ENCODE measurements at regions not wholly inside any gene's neighbourhood (a gene's known extent, or its start where the extent isn't known, plus 50 kb on each side); places are given as distances from the start of the nearest gene placed in this dataset.

GRCh38 chr2:65636813-65637483, 204.5 kb upstream of the SPRED2 start:
- H3K36me3 ChIP-seq (replicated peaks in 1 of 2; ENCODE audit: insufficient read depth in 1 of 2, low read depth in 2 of 2) = no peaks in the 10 kb centered on the region
- no peaks in the 10 kb centered on the region for H3K9me3 ChIP-seq
- H3K27ac ChIP-seq = no peak overlapping the region
- TF ChIP-seq, protein P1, sequence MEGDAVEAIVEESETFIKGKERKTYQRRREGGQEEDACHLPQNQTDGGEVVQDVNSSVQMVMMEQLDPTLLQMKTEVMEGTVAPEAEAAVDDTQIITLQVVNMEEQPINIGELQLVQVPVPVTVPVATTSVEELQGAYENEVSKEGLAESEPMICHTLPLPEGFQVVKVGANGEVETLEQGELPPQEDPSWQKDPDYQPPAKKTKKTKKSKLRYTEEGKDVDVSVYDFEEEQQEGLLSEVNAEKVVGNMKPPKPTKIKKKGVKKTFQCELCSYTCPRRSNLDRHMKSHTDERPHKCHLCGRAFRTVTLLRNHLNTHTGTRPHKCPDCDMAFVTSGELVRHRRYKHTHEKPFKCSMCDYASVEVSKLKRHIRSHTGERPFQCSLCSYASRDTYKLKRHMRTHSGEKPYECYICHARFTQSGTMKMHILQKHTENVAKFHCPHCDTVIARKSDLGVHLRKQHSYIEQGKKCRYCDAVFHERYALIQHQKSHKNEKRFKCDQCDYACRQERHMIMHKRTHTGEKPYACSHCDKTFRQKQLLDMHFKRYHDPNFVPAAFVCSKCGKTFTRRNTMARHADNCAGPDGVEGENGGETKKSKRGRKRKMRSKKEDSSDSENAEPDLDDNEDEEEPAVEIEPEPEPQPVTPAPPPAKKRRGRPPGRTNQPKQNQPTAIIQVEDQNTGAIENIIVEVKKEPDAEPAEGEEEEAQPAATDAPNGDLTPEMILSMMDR (IDR thresholded peaks at IDR 0.05) = no peak
- TF ChIP-seq POLR2A (IDR thresholded peaks at IDR 0.05) = no peak
- H3K4me3 ChIP-seq = no peak overlapping the region
- ATAC-seq (no peak), DNase-seq (no peak)
- intact Hi-C loops (cut with DNase I) = no loop called here
- no peaks in the 10 kb centered on the region for H3K4me1 ChIP-seq
- 60 to 63% methylated on average over 7 of the region's 7 CpGs for WGBS, 2 donors
- H3K27me3 ChIP-seq = no peaks in the 10 kb centered on the region

GRCh38 chr2:65636024-65636423, 203.6 kb upstream of the SPRED2 start:
- Histone ChIP-seq H3K27me3 (no peaks in the 10 kb centered on the region), H3K9me3 (no peaks in the 10 kb centered on the region), H3K27ac (no peak overlapping the region), H3K4me3 (no peak overlapping the region), H3K36me3 (replicated peaks in 1 of 2; ENCODE audit: insufficient read depth in 1 of 2, low read depth in 2 of 2) (no peaks in the 10 kb centered on the region), H3K4me1 (no peaks in the 10 kb centered on the region)
- intact Hi-C loops (cut with DNase I) = no loop called here
- TF ChIP-seq POLR2A (IDR thresholded peaks at IDR 0.05) = no peak
- TF ChIP-seq, protein P1 (IDR thresholded peaks at IDR 0.05) = no peak
- DNase-seq = no peak
- no peak for ATAC-seq
- WGBS, 2 donors = 48 to 56% methylated on average over 2 of the region's 2 CpGs

DNA sequence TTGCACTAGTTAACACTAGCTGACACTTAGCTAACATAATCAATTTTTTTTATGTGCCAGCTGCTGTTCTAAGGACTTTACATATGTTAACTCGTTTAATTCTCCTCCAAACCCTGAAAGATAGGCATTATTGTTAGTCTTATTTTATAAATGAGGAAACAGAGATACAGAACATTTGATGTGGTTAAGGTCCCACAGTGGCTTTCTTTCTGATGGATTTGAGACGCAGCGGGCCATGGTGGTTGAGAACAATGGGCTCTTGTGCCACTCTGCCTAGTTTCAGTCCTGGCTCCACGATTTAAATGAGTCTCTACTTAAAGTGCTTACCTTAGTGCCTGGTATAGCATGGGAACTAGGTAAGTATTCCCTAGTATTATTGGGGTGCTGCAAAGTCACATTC, 201.9 kb upstream of the SPRED2 start:
- TF ChIP-seq, protein P1 (IDR thresholded peaks at IDR 0.05) = no peak
- TF ChIP-seq POLR2A (IDR thresholded peaks at IDR 0.05) = no peak
- ATAC-seq = no peak
- no peaks in the 10 kb centered on the region for H3K27me3 ChIP-seq
- H3K9me3 ChIP-seq = no peaks in the 10 kb centered on the region
- H3K4me3 ChIP-seq = no peak overlapping the region
- H3K4me1 ChIP-seq = no peaks in the 10 kb centered on the region
- 50 to 56% methylated on average over 4 of the region's 4 CpGs for WGBS, 2 donors
- intact Hi-C loops (cut with DNase I) = no loop called here
- H3K36me3 ChIP-seq (replicated peaks in 1 of 2; ENCODE audit: insufficient read depth in 1 of 2, low read depth in 2 of 2) = no peaks in the 10 kb centered on the region
- H3K27ac ChIP-seq = no peak overlapping the region
- no peak for DNase-seq

DNA sequence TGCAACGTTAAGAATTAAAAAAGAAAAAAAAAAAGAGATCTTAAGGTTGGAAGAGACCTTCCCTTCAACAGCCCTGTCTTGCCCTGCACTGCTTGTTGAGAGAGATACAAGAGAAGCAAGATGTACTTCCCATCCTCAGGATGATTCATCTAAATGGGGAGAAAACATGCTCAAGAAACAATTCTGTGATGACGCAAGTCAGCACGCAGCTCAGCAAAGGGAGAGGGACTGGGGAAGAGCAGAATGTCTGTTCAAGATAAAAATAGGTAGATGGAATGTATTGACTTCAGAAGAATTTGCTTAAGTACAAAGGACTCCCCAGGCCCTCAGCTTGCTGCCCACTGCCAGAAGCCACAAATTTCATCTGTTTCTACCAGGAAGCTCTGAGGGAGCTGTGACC, 198.2 kb upstream of the SPRED2 start:
- Histone ChIP-seq H3K4me3 (no peak overlapping the region), H3K27ac (no peak overlapping the region), H3K4me1 (no peaks in the 10 kb centered on the region), H3K36me3 (replicated peaks in 1 of 2; ENCODE audit: insufficient read depth in 1 of 2, low read depth in 2 of 2) (no peaks in the 10 kb centered on the region), H3K9me3 (no peaks in the 10 kb centered on the region), H3K27me3 (no peaks in the 10 kb centered on the region)
- no peak for TF ChIP-seq POLR2A (IDR thresholded peaks at IDR 0.05)
- intact Hi-C loops (cut with DNase I) = no loop called here
- ATAC-seq (no peak), DNase-seq (peak in 1 of 4 donors; percentile 13)
- 63 to 65% methylated on average over 3 of the region's 3 CpGs for WGBS, 2 donors

GRCh38 chr2:65628156-65628555, 195.8 kb upstream of the SPRED2 start:
- intact Hi-C loops (cut with DNase I) = no loop called here
- 96 to 100% methylated on average over 2 of the region's 2 CpGs for WGBS, 2 donors
- Histone ChIP-seq H3K4me1 (no peaks in the 10 kb centered on the region), H3K9me3 (no peaks in the 10 kb centered on the region), H3K36me3 (replicated peaks in 1 of 2; ENCODE audit: insufficient read depth in 1 of 2, low read depth in 2 of 2) (no peaks in the 10 kb centered on the region), H3K27ac (no peak overlapping the region), H3K27me3 (no peaks in the 10 kb centered on the region), H3K4me3 (no peak overlapping the region)
- TF ChIP-seq, protein P1 (IDR thresholded peaks at IDR 0.05) = no peak
- no peak for TF ChIP-seq POLR2A (IDR thresholded peaks at IDR 0.05)
- no peak for DNase-seq
- ATAC-seq = no peak
